ENCODE measurements at regions not wholly inside any gene's neighbourhood (a gene's known extent, or its start where the extent isn't known, plus 50 kb on each side); places are given as distances from the start of the nearest gene placed in this dataset.

DNA sequence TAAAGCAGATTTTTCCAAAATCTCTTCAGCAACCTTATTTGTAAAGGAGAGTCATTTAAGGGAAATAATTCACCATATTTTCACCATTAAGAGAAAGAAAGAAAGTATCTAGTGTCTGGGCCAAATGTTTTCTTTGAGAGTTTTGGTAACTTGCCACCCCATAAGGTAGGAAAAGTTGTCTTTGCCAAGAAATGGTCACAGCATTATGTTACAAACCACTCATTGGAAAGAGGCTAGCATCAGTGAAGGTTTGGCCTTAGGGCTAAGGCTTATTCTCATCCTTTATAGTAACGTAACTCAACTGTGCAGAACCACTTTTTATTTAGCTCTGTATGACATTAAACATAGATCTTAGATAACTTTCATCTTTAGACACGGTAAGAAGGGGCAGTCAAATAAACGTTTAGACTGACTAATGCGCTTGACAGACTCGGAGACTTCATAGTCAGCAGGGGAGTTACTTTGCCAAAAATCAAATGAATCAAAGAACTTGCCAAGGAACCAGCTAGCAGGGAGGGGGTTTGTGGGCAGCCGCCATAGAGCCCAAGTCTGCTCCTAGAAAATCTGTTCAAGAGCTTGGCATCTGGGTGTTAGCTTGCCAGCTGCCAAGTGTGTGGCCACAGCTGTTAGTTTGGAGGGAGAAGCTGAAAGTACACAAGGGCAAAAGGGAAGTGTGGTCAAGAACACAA, 182.8 kb upstream of the GRID2 start:
- peak overlapping the region in 1 of 10 donors; percentile 5 for H3K4me3 ChIP-seq
- peak in 1 of 2 donors; percentile 5 for DNase-seq
- peak in 2 of 8 donors; percentile 16 to 79 for ATAC-seq

DNA sequence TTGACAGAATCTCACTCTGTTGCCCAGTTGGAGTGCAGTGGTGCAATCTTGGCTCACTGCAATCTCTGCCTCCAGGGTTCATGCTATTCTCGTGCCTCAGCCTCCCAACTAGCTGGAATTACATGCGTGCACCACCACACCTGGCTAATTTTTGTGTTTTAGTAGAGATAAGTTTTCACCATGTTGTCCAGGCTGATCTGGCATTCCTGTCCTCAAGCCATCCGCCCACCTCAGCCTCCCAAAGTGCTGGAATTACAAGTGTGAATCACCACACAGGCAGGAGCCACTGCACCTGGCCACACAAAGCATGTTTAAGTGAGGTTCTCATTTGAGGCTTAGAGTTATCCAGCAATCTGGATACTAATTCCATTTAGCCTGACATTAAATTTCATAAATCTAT, 180.9 kb upstream of the GRID2 start:
- H3K4me1 ChIP-seq = no peaks in the 10 kb centered on the region
- 68 to 84% methylated on average over 3 of the region's 3 CpGs for WGBS, 2 donors
- no peak overlapping the region for H3K27ac ChIP-seq
- no peak for ATAC-seq
- intact Hi-C loops (cut with DNase I) = no loop called here
- TF ChIP-seq, protein P1, sequence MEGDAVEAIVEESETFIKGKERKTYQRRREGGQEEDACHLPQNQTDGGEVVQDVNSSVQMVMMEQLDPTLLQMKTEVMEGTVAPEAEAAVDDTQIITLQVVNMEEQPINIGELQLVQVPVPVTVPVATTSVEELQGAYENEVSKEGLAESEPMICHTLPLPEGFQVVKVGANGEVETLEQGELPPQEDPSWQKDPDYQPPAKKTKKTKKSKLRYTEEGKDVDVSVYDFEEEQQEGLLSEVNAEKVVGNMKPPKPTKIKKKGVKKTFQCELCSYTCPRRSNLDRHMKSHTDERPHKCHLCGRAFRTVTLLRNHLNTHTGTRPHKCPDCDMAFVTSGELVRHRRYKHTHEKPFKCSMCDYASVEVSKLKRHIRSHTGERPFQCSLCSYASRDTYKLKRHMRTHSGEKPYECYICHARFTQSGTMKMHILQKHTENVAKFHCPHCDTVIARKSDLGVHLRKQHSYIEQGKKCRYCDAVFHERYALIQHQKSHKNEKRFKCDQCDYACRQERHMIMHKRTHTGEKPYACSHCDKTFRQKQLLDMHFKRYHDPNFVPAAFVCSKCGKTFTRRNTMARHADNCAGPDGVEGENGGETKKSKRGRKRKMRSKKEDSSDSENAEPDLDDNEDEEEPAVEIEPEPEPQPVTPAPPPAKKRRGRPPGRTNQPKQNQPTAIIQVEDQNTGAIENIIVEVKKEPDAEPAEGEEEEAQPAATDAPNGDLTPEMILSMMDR (IDR thresholded peaks at IDR 0.05) = no peak
- H3K36me3 ChIP-seq = no peaks in the 10 kb centered on the region
- no peaks in the 10 kb centered on the region for H3K9me3 ChIP-seq
- no peaks in the 10 kb centered on the region for H3K27me3 ChIP-seq
- H3K4me3 ChIP-seq = no peak overlapping the region
- DNase-seq = no peak

More for the DNA sequence above, 182.8 kb upstream of the GRID2 start:
- 44 to 45% methylated on average over 6 of the region's 6 CpGs for WGBS, 2 donors
- TF ChIP-seq, protein P1 (IDR thresholded peaks at IDR 0.05) = no peak
- H3K27me3 ChIP-seq = no peaks in the 10 kb centered on the region
- H3K9me3 ChIP-seq = peaks cover 0 to 6% (median 0%) of the 10 kb centered on the region in 11 donors
- H3K4me1 ChIP-seq = no peaks in the 10 kb centered on the region
- intact Hi-C loops (cut with DNase I) = no loop called here
- H3K27ac ChIP-seq = no peak overlapping the region
- no peaks in the 10 kb centered on the region for H3K36me3 ChIP-seq

DNA sequence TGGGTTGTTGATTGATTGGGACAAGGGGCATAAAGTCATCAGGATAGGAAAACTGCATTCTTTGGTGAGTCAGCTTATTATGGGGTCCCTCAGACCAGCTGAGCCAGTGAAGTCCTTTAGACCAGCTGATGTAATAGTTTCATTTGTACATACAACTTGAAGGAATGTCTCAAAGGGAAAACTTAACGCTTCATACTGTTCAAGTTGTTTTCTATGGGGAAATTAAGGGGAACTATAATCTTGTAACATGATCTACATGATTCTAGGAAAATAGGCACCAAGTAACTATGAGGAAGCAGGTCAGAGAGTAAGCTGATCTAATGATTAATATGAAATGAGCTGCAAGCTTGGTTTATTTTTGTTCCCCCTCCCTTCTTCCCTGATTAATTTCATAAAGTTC, 175.1 kb upstream of the GRID2 start:
- H3K27ac ChIP-seq = no peak overlapping the region
- H3K4me1 ChIP-seq = no peaks in the 10 kb centered on the region
- H3K4me3 ChIP-seq = no peak overlapping the region
- WGBS, 2 donors = 84 to 93% methylated on average over 1 of the region's 1 CpG
- H3K36me3 ChIP-seq = no peaks in the 10 kb centered on the region
- H3K9me3 ChIP-seq = peaks cover 0 to 38% (median 5%) of the 10 kb centered on the region in 11 donors
- intact Hi-C loops (cut with DNase I) = no loop called here
- no peak for DNase-seq
- TF ChIP-seq, protein P1 (IDR thresholded peaks at IDR 0.05) = no peak
- H3K27me3 ChIP-seq = no peaks in the 10 kb centered on the region
- ATAC-seq = no peak

DNA sequence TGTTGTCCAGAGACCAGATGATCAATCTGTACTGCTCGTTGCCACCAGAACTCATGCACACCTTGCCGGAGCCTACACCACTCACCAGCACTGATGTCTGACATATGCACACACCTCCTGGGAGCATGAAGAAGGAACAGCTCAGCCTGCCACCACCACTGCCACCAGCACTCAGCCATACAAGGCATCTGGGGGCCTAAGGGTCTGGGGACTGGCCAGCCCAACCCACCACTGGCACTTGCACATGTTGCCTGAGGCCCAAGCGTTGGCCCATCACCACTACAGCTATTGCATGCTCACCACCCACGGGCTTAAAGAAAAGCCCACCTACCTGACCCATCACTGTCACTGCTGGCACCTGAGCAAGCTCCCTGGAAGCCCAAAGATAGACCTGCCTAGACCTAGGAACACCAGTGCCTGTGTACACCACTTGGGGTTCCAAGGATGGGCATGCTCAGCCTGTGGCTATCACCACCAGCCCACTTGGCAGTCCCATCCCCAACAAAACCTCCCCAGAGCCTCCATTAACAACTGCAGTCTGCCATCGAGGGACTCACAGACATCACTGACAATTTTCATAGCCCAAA, 174.3 kb upstream of the GRID2 start:
- intact Hi-C loops (cut with DNase I) = no loop called here
- 74 to 75% methylated on average over 5 of the region's 5 CpGs for WGBS, 2 donors
- peaks cover 0 to 47% (median 5%) of the 10 kb centered on the region in 11 donors for H3K9me3 ChIP-seq
- ATAC-seq (peak in 1 of 8 donors; percentile 20), DNase-seq (no peak)
- H3K4me3 ChIP-seq = no peak overlapping the region
- H3K27me3 ChIP-seq = no peaks in the 10 kb centered on the region
- no peaks in the 10 kb centered on the region for H3K36me3 ChIP-seq
- no peaks in the 10 kb centered on the region for H3K4me1 ChIP-seq
- H3K27ac ChIP-seq = no peak overlapping the region
- TF ChIP-seq, protein P1 (IDR thresholded peaks at IDR 0.05) = no peak
